Fibroblast of the aortic adventitia (primary cell): ENCODE measurements at regions not wholly inside any gene's neighbourhood (a gene's known extent, or its start where the extent isn't known, plus 50 kb on each side); places are given as distances from the start of the nearest gene placed in this dataset.

Experiments
- DNase-seq: peaks from one replicate; pipeline ENCODE4 v3.0.0-alpha.2; 2010; ENCODE audit warnings: low read depth
- H3K4me3 ChIP-seq: 2 replicates; pipeline ENCODE4 v1.5.1; 2011; ENCODE audit warnings: low read depth, mild to moderate bottlenecking, control low read depth, low read length, moderate library complexity
- TF ChIP-seq, protein P1 (sequence below): IDR thresholded peaks from 2 replicates; pipeline ENCODE4 v1.5.1; 2011; ENCODE audit warnings: mild to moderate bottlenecking, low read length, control low read depth, inconsistent platforms; ENCODE audit not compliant: insufficient read depth

DNA sequence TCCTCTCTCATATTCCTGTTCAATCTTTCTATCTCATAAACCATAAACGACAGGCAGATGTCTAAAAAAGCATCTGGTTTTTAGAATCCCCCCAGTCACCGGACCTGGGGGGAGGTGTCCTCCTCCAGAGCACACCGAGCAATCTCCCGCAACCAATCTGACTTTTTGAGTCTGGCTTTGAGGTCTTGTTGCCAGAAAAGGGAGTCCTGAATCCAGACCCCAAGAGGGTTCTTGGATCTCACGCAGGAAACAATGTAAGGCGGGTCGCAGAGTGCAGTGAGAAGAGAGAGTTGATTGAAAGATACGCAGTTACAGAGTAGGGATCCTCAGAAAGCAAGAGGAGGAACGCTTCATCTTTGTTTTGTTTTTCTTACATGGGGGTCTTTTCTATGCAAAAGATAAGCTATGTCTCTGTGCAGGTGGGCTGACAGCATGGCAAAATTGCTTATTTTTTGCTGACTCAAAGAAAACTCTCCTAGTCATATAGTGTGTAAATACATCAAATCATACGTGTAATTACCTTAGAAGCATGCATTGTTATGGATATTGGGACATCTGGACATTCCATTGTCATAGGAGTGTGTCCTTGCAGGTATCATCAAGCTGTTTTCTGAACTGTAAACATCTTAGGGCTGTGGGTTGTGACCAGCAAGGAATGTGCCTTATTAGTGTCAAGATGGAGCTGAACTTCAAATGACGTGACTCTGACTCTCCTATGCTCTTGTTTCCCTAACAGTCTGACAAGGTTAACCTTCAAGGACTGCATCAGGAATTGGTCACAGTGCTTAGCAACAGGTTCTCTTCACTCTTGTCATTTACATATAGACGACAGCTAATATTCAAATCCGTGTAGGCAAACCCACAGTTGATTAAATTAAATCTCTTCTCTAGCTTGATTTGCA lies 159.3 kb upstream of the DAPK1 start:
- no peak overlapping the region for H3K4me3 ChIP-seq
- no peak for DNase-seq
- TF ChIP-seq, protein P1, sequence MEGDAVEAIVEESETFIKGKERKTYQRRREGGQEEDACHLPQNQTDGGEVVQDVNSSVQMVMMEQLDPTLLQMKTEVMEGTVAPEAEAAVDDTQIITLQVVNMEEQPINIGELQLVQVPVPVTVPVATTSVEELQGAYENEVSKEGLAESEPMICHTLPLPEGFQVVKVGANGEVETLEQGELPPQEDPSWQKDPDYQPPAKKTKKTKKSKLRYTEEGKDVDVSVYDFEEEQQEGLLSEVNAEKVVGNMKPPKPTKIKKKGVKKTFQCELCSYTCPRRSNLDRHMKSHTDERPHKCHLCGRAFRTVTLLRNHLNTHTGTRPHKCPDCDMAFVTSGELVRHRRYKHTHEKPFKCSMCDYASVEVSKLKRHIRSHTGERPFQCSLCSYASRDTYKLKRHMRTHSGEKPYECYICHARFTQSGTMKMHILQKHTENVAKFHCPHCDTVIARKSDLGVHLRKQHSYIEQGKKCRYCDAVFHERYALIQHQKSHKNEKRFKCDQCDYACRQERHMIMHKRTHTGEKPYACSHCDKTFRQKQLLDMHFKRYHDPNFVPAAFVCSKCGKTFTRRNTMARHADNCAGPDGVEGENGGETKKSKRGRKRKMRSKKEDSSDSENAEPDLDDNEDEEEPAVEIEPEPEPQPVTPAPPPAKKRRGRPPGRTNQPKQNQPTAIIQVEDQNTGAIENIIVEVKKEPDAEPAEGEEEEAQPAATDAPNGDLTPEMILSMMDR = no peak

DNA sequence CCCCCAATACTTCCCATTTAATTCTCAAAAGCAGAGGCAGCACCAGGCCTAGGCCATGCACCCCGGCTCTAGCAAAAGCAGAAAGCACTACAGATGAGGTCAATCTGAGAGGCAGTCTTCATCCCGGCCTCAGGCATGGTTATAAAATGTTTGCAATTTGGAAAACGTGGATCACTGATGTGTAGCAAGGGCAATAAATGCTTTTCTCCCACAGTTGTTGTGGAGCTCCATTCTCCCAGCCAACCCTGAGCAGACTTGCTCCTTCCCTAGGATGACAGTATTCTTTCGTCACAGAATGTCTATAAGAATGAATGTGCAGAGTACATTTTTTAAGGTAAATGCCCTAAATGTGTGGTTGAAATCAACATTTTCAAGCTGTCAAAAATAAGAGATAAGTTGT lies 157.3 kb upstream of the DAPK1 start:
- H3K4me3 ChIP-seq = no peak overlapping the region
- no peak for DNase-seq
- TF ChIP-seq, protein P1 = no peak

DNA sequence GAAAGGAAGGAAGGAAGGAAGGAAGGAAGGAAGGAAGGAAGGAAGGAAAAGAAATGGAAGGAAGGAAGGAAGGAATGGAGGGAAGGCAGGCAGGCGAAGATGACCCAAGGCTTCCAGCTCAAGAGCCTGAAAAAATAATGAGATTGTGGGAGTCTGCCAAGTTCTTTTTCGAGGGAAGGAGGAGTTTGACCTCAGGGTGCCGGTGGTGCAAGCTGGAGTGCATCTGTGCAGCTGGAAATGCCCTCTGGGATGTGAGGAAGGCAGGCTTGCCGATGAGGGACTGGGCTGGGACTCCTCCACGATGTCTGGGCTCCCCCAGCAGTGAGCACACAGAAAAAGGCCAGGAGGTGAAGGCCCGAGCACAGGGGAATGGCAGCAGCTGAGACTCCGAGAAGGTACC lies 154.9 kb upstream of the DAPK1 start:
- peak; percentile 61 for DNase-seq
- TF ChIP-seq, protein P1 = no peak
- H3K4me3 ChIP-seq = no peak overlapping the region

DNA sequence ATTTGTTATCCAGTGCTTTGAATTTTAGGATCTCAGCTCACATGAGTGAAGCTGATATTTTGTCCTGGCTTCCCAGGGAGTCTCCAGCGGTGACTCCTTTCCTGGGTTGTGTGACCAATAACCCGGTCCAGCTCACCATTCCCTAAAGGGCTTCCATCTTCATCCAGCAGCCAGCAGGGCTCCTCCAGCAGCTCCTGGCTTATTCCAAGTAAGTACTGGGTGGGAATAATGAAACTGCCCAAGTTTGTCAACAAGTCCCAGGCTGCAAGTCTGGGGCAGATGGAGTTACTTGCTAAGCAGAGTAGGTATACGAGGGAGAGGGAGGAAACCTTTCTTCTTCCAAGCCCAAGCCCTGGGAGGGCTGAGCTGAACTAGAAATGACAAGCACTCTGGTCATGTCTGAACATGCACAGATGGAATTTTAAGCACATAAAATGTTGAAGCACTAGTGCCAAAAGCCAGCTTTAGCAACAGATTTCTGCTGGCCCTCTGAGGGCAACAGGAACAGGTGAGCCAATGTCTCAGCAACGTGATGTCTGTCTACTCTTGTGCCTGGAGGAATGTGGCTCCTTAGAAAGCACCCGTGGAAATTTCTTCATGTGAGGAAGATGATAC lies 153.7 kb upstream of the DAPK1 start:
- no peak overlapping the region for H3K4me3 ChIP-seq
- TF ChIP-seq, protein P1 = no peak
- peak; percentile 62 for DNase-seq

DNA sequence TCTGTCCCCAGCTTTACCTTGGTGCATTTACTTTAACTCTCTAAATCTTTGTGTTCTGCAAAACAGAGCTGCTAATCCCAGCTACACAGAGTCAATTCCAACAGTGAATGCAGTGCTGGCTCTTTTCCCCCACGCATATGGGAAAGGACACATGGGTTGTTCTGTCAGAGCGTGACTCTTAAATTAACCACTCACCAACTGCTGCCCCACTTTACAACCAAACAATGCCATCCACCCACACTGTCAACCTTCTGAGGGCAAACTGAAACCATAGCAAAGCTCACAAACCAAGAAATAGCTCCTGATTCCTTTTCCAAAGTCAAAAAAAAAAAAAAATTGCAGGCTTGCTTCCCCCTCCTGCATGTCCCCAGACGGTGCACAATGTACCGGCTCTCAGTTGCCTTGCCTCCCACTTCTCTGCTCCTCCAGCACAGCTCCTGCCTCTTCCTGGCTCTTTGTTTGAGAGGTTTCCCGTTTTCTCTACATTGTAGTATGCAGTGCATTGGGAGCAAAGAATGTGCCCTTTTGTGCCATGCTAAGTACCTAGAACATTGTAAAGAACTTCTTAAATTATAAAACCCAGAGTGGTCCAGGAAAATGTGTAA lies 151.5 kb upstream of the DAPK1 start:
- DNase-seq = peak; percentile 19
- TF ChIP-seq, protein P1 = no peak
- H3K4me3 ChIP-seq = no peak overlapping the region

DNA sequence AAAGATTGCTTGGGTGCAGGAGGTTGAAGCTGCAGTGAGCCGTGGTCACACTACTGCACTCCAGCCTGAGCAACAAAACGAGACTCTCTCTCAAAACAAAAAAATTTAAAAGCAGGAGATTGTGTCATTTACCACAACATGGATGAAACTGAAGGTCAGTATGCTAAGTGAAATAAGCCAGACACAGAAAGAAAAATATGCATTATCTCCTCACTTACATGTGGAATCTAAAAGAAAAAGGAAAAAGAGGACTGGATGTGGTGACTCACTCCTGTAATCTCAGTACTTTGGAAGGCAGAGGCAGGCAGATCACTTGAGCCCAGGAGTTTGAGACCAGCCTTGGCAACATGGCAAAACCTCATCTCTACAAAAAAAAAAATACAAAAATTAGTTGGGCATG lies 146.8 kb upstream of the DAPK1 start:
- peak; percentile 92 for DNase-seq
- H3K4me3 ChIP-seq = no peak overlapping the region
- TF ChIP-seq, protein P1 = no peak
